MM.1S (cell line): ENCODE measurements at regions not wholly inside any gene's neighbourhood (a gene's known extent, or its start where the extent isn't known, plus 50 kb on each side); places are given as distances from the start of the nearest gene placed in this dataset.

Experiments
- DNase-seq: peaks from one replicate; pipeline ENCODE4 v3.0.0-alpha.2; 2015
- H2AFZ ChIP-seq: fragments of 300-600 bp; sonication (generic); 2 replicates; pipeline ENCODE4 v1.6.0; 2016; ENCODE audit warnings: antibody characterized with exemption, low read length
- H3F3A ChIP-seq: fragments of 300-600 bp; sonication (generic); 2 replicates; pipeline ENCODE4 v1.6.1; 2016; ENCODE audit warnings: mild to moderate bottlenecking, antibody characterized with exemption, low read length, moderate library complexity, mixed read lengths; ENCODE audit not compliant: insufficient read depth
- H3K27ac ChIP-seq: fragments of 300-600 bp; sonication (generic); 2 replicates; pipeline ENCODE4 v1.5.1; 2016; ENCODE audit warnings: mild to moderate bottlenecking, low read length
- H3K27me3 ChIP-seq: fragments of 300-600 bp; sonication (generic); replicated peaks from 2 replicates; pipeline ENCODE4 v1.6.0; 2016; ENCODE audit warnings: low read length; ENCODE audit not compliant: insufficient read depth
- H3K36me3 ChIP-seq: fragments of 300-600 bp; sonication (generic); replicated peaks from 2 replicates; pipeline ENCODE4 v1.6.1; 2016; ENCODE audit warnings: mild to moderate bottlenecking, low read length, mixed read lengths; ENCODE audit not compliant: insufficient read depth
- H3K4me1 ChIP-seq: fragments of 300-600 bp; sonication (generic); 2 replicates; pipeline ENCODE4 v1.6.1; 2016; ENCODE audit warnings: low read length, mixed read lengths
- H3K4me2 ChIP-seq: fragments of 300-600 bp; sonication (generic); 2 replicates; pipeline ENCODE4 v1.6.0; 2016; ENCODE audit warnings: low read depth, low read length
- H3K4me3 ChIP-seq: fragments of 300-600 bp; sonication (generic); 2 replicates; pipeline ENCODE4 v1.5.1; 2016; ENCODE audit warnings: low read length, mixed read lengths
- H3K79me2 ChIP-seq: fragments of 300-600 bp; sonication (generic); 2 replicates; pipeline ENCODE4 v1.6.1; 2016; ENCODE audit warnings: mixed run types, low read length, mixed read lengths
- H3K9ac ChIP-seq: fragments of 300-600 bp; sonication (generic); 2 replicates; pipeline ENCODE4 v1.6.1; 2016; ENCODE audit warnings: low read length, mixed read lengths
- H3K9me2 ChIP-seq: fragments of 300-600 bp; sonication (generic); replicated peaks from 2 replicates; pipeline ENCODE4 v1.6.1; 2016; ENCODE audit warnings: mild to moderate bottlenecking, low read length, mixed read lengths; ENCODE audit not compliant: insufficient read depth
- H3K9me3 ChIP-seq: fragments of 300-600 bp; sonication (generic); replicated peaks from 2 replicates; pipeline ENCODE4 v1.6.1; 2016; ENCODE audit warnings: mild to moderate bottlenecking, low read length, mixed read lengths; ENCODE audit not compliant: insufficient read depth
- H4K20me1 ChIP-seq: fragments of 300-600 bp; sonication (generic); 2 replicates; pipeline ENCODE4 v1.6.1; 2016; ENCODE audit warnings: mild to moderate bottlenecking, low read length, moderate library complexity, mixed read lengths; ENCODE audit not compliant: insufficient read depth
- CTCF ChIP-seq: fragments of 300-600 bp; sonication (generic); IDR thresholded peaks from 2 replicates; pipeline ENCODE4 v1.5.1; 2016; ENCODE audit warnings: antibody characterized with exemption, low read length, mixed read lengths
- EZH2 ChIP-seq: fragments of 300-600 bp; sonication (generic); optimal IDR thresholded peaks from 2 replicates; pipeline ENCODE3; 2017; ENCODE audit warnings: low read depth, mild to moderate bottlenecking, antibody characterized with exemption, low read length, mixed read lengths
- EZH2phosphoT487 ChIP-seq: fragments of 300-600 bp; sonication (generic); IDR thresholded peaks from 2 replicates; pipeline ENCODE4 v1.6.1; 2018; ENCODE audit warnings: antibody characterized with exemption, low read length

DNA sequence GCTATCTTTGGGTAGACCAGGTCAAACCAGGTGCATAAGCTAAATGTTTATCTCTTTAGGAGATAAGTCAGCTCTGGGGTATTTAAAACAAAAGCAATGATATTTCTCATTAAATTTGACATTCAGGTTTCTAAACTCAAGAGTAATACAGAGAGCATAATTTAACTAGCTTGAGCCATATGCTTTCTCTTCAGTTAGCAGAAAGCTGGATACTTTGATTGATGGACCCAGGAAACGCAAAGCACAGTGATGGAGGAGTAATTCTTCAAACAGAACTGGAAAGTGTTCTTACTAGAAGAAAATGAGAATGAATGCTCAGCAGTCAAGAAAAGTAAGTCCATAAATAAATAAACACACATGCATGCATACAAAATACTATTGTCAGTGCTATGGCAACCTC lies 885.7 kb upstream of the RAG2 start:
- H3K79me2 ChIP-seq, result no peaks in the 10 kb centered on the region
- no peak overlapping the region for H3K4me3 ChIP-seq
- no peaks in the 10 kb centered on the region for H3K27me3 ChIP-seq
- H3K9me2 ChIP-seq, result no peaks in the 10 kb centered on the region
- H3K9me3 ChIP-seq, result no peaks in the 10 kb centered on the region
- no peak overlapping the region for H2AFZ ChIP-seq
- TF ChIP-seq EZH2phosphoT487 (no peak), EZH2 (no peak), CTCF (no peak)
- H3K9ac ChIP-seq, result no peak overlapping the region
- H3K27ac ChIP-seq, result no peak overlapping the region
- no peaks in the 10 kb centered on the region for H4K20me1 ChIP-seq
- no peak for DNase-seq
- H3K4me1 ChIP-seq, result no peaks in the 10 kb centered on the region
- H3F3A ChIP-seq, result no peaks in the 10 kb centered on the region
- no peaks in the 10 kb centered on the region for H3K36me3 ChIP-seq
- no peak overlapping the region for H3K4me2 ChIP-seq

DNA sequence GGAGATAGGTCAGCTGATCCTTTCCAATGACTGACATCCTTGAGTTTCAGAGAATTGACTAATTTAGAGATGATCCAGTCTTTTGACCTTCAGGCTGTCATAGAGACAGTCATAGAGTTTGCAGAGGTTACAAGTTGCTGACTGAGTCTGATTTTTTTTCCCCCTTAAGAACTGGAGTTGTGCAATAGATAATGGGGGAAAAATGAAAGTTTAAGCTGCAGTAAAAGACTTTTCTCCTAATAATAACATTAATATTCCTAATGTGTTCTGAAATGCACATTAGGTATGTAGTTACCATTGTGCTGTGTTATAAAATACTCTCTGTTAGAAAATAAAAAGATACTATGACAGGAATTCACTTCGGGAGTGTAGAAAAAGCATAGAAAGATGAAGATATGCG lies 876.9 kb upstream of the RAG2 start:
- no peak overlapping the region for H3K4me3 ChIP-seq
- H3K9me3 ChIP-seq, result no peaks in the 10 kb centered on the region
- no peak overlapping the region for H3K9ac ChIP-seq
- H2AFZ ChIP-seq, result no peak overlapping the region
- no peaks in the 10 kb centered on the region for H3K36me3 ChIP-seq
- H3K4me2 ChIP-seq, result no peak overlapping the region
- H3K4me1 ChIP-seq, result no peaks in the 10 kb centered on the region
- no peaks in the 10 kb centered on the region for H3K27me3 ChIP-seq
- H3K9me2 ChIP-seq, result no peaks in the 10 kb centered on the region
- H3K27ac ChIP-seq, result no peak overlapping the region
- H3K79me2 ChIP-seq, result no peaks in the 10 kb centered on the region
- H3F3A ChIP-seq, result no peaks in the 10 kb centered on the region
- H4K20me1 ChIP-seq, result no peaks in the 10 kb centered on the region
- no peak for DNase-seq
- no peak for TF ChIP-seq EZH2
- no peak for TF ChIP-seq EZH2phosphoT487
- no peak for TF ChIP-seq CTCF

GRCh38 chr11:37468344-37468743 lies 870.3 kb upstream of the RAG2 start:
- Histone ChIP-seq H3K79me2 (no peaks in the 10 kb centered on the region), H3F3A (no peaks in the 10 kb centered on the region), H3K27me3 (no peaks in the 10 kb centered on the region), H3K27ac (no peak overlapping the region), H3K9ac (no peak overlapping the region), H3K9me3 (no peaks in the 10 kb centered on the region), H3K4me1 (no peaks in the 10 kb centered on the region), H3K4me3 (no peak overlapping the region), H3K9me2 (no peaks in the 10 kb centered on the region), H3K4me2 (no peak overlapping the region), H4K20me1 (no peaks in the 10 kb centered on the region), H2AFZ (no peak overlapping the region), H3K36me3 (no peaks in the 10 kb centered on the region)
- TF ChIP-seq EZH2, result no peak
- no peak for TF ChIP-seq CTCF
- no peak for TF ChIP-seq EZH2phosphoT487
- no peak for DNase-seq
